ENCODE measurements at regions not wholly inside any gene's neighbourhood (a gene's known extent, or its start where the extent isn't known, plus 50 kb on each side); places are given as distances from the start of the nearest gene placed in this dataset.

- no peak overlapping the region for H3K4me3 ChIP-seq
- DNase-seq (ENCODE audit: low read depth in 1 of 2, low spot score in 1 of 2) (no peak), ATAC-seq (no peak), FAIRE-seq (no peak)
- no peak overlapping the region for H3K27ac ChIP-seq
- no peaks in the 10 kb centered on the region for H3K4me1 ChIP-seq
- 0% methylated on average over 1 of the region's 1 CpG for WGBS (ENCODE audit: missing lambda C conversion rate)
- TF ChIP-seq BHLHE40 (IDR thresholded peaks at IDR 0.05; ENCODE audit: low read depth, low read length) (no peak), SMC3 (IDR thresholded peaks at IDR 0.05) (no peak), PBX3 (IDR thresholded peaks at IDR 0.05) (no peak)
- ChIA-PET CTCF (interaction anchor here (0.5 to 1.4 kb wide), 4 partner anchors 11 to 488 kb away, joined by 3 to 5 read pairs (median 4); no protein-coding TSS in a partner anchor), POLR2A (no interaction called here)
- H3K4me2 ChIP-seq = no peak overlapping the region
- H3K9me3 ChIP-seq = no peaks in the 10 kb centered on the region
Observed at GRCh38 chr6:90939906-90940305, 353.0 kb upstream of the MAP3K7 start.

- Histone ChIP-seq H3K4me3 (no peak overlapping the region), H3K4me2 (no peak overlapping the region), H3K27ac (no peak overlapping the region), H3K4me1 (no peaks in the 10 kb centered on the region), H3K9me3 (no peaks in the 10 kb centered on the region)
- ChIA-PET POLR2A (no interaction called here), CTCF (no interaction called here)
- no peak for DNase-seq (ENCODE audit: low read depth in 1 of 2, low spot score in 1 of 2)
- FAIRE-seq = no peak
- TF ChIP-seq FOSB (CRISPR knock-in tag; IDR thresholded peaks at IDR 0.05) (no peak), BCL3 (IDR thresholded peaks at IDR 0.05) (no peak), MAZ (IDR thresholded peaks at IDR 0.05; ENCODE audit: borderline replicate concordance, low read depth, low read length) (no peak), EP300 (IDR thresholded peaks at IDR 0.05) (no peak), RARB (CRISPR knock-in tag; IDR thresholded peaks at IDR 0.05) (no peak), HEYL (CRISPR knock-in tag; IDR thresholded peaks at IDR 0.05) (no peak), ATOH8 (CRISPR knock-in tag; IDR thresholded peaks at IDR 0.05; ENCODE audit: low read depth) (no peak), JUNB (IDR thresholded peaks at IDR 0.05) (no peak), CBX8 (IDR thresholded peaks at IDR 0.05) (no peak), RAD21 (conservative IDR thresholded peaks at IDR 0.05 in 1 of 2, IDR thresholded peaks at IDR 0.05 in 1 of 2) (no peak), FOXS1 (CRISPR knock-in tag; IDR thresholded peaks at IDR 0.05) (no peak), POLR2A (IDR thresholded peaks at IDR 0.05; ENCODE audit: low read length) (no peak), NR3C1 (IDR thresholded peaks at IDR 0.05) (no peak), PBX3 (IDR thresholded peaks at IDR 0.05) (no peak), HOXA7 (CRISPR knock-in tag; IDR thresholded peaks at IDR 0.05) (no peak), BHLHE40 (IDR thresholded peaks at IDR 0.05; ENCODE audit: low read depth, low read length) (no peak), RCOR1 (IDR thresholded peaks at IDR 0.05; ENCODE audit: low read depth, low read length) (no peak)
- no peak for ATAC-seq
Observed at GRCh38 chr6:90938122-90938521, 351.2 kb upstream of the MAP3K7 start.

- POLR2A ChIA-PET = no interaction called here
- H3K4me2 ChIP-seq = no peak overlapping the region
- 35% methylated on average over 5 of the region's 5 CpGs for WGBS (ENCODE audit: missing lambda C conversion rate)
- DNase-seq (ENCODE audit: low read depth in 1 of 2, low spot score in 1 of 2) (no peak), FAIRE-seq (no peak), ATAC-seq (no peak)
- CTCF ChIA-PET = interaction anchor here (0.8 to 1.4 kb wide), 2 partner anchors 10 to 11 kb away, joined by 3 to 4 read pairs; no protein-coding TSS in a partner anchor
- H3K27ac ChIP-seq = no peak overlapping the region
- H3K9me3 ChIP-seq = no peaks in the 10 kb centered on the region
- H3K4me3 ChIP-seq = no peak overlapping the region
- TF ChIP-seq FOXS1 (CRISPR knock-in tag; IDR thresholded peaks at IDR 0.05) = no peak
- no peak for TF ChIP-seq MYC (IDR thresholded peaks at IDR 0.05; ENCODE audit: borderline replicate concordance, low read length)
- no peak for TF ChIP-seq CBX8 (IDR thresholded peaks at IDR 0.05)
- TF ChIP-seq HOXB5 (CRISPR knock-in tag; IDR thresholded peaks at IDR 0.05) = no peak
- no peak for TF ChIP-seq NR3C1 (IDR thresholded peaks at IDR 0.05)
- no peak for TF ChIP-seq BHLHE40 (IDR thresholded peaks at IDR 0.05; ENCODE audit: low read depth, low read length)
- no peaks in the 10 kb centered on the region for H3K4me1 ChIP-seq
Observed at GRCh38 chr6:90936286-90936685, 349.4 kb upstream of the MAP3K7 start.
